ENCODE measurements at regions not wholly inside any gene's neighbourhood (a gene's known extent, or its start where the extent isn't known, plus 50 kb on each side); places are given as distances from the start of the nearest gene placed in this dataset.

GRCh38 chr1:209364716-209365115 lies 218.8 kb upstream of the CAMK1G start:
- no peak for DNase-seq

DNA sequence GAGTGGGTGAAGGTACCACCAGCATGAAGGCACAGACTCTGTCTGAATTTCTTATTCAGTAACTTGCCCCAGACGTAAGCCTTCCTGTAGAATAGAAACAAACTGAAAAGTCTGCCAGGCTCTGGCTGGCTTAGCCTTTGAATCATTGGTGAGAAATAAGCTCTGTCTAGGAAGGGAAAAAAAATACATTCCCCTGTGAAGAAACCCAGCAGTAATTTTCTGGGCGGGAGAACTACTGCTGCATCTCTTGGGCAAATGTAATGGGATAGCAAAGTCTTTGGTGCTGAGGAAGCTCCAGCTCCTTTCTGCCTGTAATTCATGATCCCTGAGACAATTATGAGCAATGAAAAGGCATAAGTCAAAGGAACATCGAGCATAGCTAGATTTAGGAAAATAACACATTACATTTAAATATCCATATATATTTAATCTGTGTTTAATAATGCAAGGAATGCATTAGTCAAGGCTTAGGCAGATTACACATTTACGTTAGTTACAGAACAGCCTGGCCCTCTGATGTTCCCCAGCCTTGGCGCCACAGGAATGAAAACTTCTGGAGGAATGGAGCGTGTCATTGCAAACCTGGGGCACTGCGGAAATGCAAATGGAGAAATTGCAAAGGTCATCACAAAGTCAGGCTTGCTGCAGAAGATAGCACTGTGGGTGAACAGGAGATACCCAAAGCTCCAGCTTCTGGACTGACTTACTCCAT lies 216.3 kb upstream of the CAMK1G start:
- no peak for DNase-seq

GRCh38 chr1:209368864-209369598 lies 214.5 kb upstream of the CAMK1G start:
- no peak for DNase-seq

- no peak for DNase-seq
Observed at GRCh38 chr1:209370241-209370995, 213.1 kb upstream of the CAMK1G start.

DNA sequence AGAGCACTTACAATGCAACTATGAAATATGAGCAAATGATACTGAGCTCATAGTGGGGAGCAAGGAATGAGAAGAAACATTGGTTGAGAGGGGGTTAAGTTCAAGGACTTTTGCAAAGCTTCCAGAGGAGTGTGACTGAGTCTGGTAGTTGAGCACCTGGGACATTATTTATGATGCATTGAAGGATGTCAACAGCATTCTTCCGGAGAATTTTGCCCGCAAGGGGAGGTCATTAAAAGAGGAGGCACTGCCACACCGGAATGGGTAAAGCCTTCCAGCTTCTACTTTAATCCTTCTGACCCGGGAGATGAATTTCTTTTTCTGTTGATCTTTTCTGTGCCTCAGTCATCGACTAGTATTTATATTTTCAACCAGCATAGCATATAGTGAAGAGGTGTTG lies 208.4 kb upstream of the CAMK1G start:
- no peak for DNase-seq

- DNase-seq, result no peak
Observed at GRCh38 chr1:209375671-209376365, 207.7 kb upstream of the CAMK1G start.

DNA sequence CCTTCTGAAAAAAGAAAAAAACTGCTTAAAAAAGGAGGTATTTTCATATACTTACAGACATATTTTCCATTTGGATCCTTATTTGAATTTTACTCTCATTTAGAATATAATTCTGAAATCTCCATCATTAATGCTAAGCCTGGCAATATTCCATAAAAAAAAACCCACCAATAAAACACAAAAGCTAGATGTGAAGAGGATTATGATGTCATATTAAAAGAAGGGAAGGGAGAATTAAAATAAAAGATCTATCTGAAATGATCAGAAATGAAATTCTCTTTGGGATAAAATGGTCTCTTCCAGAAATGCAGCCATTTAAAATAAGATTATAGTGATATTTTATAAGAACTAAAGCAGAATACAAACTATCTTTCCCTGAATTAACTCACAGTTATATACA lies 206.7 kb upstream of the CAMK1G start:
- no peak for DNase-seq

- DNase-seq, result no peak
Observed at GRCh38 chr1:209377995-209378394, 205.5 kb upstream of the CAMK1G start.

GRCh38 chr1:209379280-209379679 lies 204.2 kb upstream of the CAMK1G start:
- no peak for DNase-seq

GRCh38 chr1:209380420-209380819 lies 203.1 kb upstream of the CAMK1G start:
- DNase-seq, result no peak

GRCh38 chr1:209382231-209383100 lies 201.0 kb upstream of the CAMK1G start:
- DNase-seq, result peak; percentile 21

DNA sequence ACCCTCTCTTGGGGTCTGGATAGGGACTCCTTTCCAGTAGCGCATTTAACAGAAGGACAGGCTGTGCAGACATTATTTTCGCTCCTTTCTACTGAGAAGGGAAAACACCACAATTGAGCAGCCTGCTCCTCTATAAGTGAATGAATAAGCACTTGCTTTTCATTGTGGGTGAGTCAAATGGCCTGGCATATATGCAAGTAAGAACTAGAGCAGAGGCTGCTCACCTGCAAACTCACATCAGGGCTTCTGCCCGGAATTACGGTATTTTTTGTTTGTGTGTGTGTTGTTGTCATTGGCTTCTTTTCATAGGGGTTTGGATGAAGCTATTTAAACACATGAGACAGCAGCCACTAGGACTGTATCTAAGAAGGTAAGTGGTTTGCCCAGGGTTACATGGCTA lies 200.1 kb upstream of the CAMK1G start:
- DNase-seq, result no peak

DNA sequence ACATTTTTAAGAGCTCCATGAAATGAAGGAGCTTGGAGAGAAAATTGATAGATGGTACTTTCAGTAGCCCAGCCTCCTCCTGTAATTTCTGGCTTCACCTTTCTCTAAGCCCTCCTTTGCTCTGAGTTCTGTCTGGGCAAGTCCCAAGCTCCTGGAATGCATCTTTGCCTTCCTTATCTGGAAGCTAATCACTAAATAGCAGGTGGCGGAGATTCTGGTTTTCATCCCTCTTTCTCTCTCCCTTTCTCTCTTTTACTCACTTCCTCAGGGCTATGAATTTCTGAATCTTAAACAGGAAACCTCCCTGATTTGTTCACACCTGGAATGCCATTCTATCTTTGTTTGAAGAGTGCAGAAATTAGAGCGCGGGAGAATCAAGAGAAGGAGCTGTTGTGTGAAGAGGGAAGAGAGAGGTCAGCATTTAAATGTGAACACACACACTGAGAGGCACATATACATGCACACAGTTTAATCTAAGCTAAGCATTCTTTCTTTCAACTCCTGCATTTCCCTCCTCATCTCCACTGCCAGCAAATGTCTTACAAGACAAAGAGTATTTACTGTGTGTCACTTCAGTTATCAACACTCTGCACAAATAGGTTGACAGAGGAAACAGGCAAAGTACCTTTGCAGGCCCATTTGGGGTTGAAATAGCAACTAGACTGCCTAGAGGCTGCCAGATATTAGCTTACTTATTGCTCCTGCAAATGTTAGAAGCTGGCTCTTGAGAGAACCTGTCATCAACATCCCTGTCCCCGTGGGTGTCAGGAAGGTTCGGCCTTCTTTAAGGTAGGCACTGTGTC lies 199.4 kb upstream of the CAMK1G start:
- no peak for DNase-seq

DNA sequence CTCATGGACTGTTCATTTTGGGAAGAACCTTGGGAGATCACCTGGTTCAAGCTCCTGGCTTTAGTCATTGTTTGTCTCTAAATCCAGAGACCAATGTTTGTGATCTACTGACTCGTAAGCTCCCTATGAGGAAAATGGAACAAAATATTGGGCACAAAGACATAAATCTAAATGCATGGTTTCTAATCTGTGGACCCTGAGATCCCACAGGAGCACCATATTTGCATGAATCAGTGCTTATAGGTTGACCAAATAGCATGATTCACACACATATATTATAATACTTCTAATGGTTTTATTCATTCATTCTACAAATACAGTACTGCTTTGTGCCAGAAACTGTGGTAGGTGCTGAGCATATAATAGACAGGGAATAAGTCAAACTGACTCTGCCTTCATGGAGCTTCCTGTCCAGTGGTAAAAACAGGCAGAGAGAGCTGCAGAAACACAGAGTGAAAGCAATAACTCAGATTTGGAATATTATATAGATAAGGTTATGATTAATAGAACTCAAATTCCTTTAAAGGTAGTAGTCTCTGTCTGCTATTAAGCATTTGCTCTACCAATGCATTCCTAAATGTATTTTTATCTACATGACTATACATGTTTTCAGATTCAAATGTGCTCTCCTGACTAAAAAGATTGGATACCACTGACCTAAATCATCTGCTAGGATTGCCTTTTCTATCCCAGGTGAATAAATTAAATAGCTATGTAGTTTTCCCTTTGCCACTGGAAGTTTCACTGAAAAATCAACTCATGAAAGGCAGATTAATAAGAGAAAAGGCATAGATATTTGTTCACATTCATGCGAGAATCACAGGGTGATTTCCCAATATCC lies 198.6 kb upstream of the CAMK1G start:
- DNase-seq, result no peak

DNA sequence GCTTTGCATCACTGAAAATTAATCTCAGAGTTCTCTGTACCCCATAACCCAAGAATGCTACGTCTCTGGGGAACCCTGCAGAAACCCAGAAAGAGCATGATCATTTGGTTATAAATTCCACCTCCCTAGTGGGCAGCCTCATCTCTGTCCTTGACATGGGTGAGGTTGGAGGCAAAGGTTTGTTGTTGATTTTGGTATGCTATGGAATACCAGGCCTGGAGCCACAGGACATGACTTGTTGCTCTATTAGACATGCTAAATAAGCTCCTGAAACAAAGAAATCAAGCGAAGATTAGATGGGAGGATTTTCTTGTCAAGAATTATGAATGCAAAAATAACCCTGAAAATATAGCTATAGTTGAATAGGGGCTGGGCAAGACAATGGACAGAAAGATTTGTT lies 197.4 kb upstream of the CAMK1G start:
- no peak for DNase-seq

DNA sequence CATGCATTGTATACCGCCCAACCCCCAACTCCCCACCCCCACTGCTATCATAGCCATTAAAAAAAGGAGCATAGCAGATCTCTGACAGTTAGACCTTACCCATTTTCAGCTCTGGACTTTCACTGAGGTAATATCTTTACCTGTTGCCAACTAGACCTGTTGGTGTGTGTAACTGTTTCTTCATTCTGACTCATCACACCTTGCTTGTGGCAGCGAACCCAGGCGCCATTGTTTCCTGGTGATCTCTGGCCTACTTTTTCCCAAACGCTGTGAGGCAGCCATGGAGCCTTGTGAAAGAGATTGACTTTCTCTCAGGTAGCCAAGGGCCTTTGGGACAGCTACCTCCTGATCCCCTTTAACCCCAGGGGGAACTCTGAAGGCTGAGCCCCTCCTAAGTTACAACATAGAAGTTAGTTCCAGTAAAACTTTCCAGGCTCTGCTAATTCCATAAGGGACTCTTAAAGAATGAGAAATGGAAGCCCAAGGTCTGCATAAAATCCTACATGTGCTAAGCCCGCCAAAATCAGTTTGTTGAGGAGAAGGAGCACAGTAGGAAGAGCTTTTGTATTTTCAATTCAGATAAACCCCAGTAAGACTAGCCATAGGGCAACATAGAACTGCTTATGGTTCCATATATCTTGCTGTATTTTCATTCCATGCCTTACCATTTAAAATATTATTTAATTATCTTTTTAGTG lies 196.1 kb upstream of the CAMK1G start:
- DNase-seq, result no peak

DNA sequence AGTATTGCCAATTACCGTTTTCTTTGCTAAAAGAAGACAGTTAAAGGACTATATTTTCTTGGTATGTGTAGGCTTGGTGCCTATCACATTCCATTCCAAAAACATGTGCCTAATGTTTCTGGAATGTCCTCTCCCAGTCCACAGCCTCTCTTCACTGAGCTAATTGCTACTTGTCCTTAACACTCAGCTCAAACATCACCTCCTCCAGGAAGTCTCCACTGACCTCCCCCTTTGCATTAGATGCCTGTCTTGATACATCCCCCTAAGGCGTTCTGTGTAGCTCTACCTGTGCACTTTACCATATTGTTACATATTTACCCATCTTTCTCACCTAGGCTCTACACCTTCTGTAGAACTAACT lies 195.6 kb upstream of the CAMK1G start:
- DNase-seq, result no peak

DNA sequence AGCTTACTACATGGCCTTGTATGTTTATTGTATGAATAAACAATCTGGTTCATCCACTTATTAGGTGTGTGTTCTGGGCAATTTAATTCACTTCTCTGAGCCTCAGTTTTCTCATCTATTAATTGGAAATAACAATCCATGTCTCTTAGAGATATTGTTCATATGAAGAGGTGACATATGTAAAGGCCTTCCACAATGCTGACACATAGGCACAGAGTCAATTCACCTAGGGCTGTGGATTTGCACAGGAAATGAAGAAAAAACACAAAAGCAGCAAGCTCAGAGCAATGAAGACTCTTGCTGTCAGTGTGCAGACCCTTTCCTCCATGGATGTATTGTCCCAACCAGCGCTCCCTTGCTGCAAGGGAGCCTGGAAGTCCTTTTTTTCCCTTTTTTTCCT lies 195.2 kb upstream of the CAMK1G start:
- DNase-seq, result no peak

GRCh38 chr1:209389258-209389657 lies 194.3 kb upstream of the CAMK1G start:
- DNase-seq, result no peak

DNA sequence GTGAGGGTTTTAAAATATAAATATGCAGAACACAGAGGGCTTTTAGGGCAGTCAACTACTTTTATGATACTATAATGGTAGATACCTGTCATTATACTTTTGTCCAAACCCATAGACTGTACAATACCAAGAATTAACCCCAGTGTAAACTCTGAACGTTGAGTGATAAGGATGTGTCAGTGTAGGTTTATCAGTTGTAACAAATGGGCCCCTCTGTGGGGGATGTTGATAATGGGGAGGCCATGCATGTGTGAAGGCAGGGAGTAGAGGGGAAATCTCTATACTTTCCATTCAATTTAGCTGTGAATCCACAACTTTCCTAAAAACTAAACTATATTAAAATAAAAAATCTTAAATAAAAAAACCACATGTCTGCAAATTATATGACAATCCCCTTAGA lies 193.5 kb upstream of the CAMK1G start:
- DNase-seq, result no peak
